NCI-H2196 (cell line): ENCODE measurements at regions not wholly inside any gene's neighbourhood (a gene's known extent, or its start where the extent isn't known, plus 50 kb on each side); places are given as distances from the start of the nearest gene placed in this dataset.
"Not testable (repeated sequence)": the region's sequence is repeated elsewhere in the genome, so short reads cannot be mapped to it uniquely, and the experiment has no call there.

Source experiments
- DNase-seq: peaks from one replicate; lab custom pipeline; 2025; ENCODE audit not compliant: unreplicated experiment; lab: John Stamatoyannopoulos, UW

DNA sequence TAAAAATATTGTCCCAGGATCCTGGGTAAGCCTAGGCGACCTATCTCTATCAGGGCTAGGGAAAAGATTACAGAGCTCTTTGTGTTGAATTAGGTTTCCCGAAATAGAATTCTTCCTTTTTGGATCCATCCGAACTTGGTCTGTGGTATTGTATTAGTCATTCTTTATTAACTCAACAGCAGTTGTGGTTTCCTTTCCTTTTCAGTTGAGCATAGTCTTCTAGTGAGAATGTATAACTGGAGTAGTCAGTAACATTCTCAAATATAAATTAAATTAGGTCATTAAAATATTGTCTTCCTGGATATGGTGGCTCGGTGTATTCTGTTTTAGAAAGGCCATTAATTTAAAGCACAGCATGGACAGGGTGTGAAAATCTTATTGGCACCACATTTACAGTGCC lies 520.4 kb downstream of the NLGN4X start:
- DNase-seq = no peak

DNA sequence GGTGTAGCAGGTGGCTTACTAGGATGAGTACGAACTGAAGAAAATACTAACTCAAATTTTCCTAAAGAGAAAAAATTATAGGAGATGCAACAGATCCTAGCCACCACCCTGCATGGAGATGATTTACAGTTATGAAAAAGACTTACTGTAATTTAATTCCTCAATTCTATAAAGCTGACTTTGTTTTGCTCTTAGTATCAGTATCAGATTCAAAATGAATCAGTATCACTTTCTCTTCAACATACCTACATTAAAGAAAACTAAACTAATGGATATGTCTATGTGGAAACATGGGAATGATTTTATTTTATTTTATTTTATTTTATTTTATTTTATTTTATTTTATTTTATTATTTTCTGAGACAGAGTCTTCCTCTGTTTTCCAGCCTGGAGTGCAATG lies 525.8 kb downstream of the NLGN4X start:
- no peak for DNase-seq

GRCh38 chrX:5695971-5696370 lies 532.7 kb downstream of the NLGN4X start:
- DNase-seq = no peak

- no peak for DNase-seq
Measured at GRCh38 chrX:5683996-5684395, 544.7 kb downstream of the NLGN4X start.

DNA sequence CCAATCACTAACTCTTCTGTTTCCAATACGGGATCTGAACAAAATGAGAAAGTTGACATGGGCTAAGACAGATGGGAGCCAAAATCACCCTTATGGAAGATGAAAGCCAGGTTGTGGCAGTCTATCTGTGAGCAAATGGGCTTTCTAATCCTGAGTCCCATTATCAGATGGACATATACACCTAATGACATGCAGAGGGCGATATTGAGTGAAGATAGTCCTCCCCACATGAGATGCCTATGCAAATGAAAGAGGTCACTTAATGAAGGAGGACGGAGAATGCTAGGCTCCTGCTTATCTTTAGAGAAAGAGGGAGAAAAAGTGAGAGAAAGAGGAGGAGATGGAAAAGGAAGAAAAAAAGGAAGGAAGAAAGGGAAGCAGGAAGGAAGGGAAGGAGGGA lies 547.5 kb downstream of the NLGN4X start:
- DNase-seq = no peak

GRCh38 chrX:5674036-5674435 lies 554.6 kb downstream of the NLGN4X start:
- no peak for DNase-seq

DNA sequence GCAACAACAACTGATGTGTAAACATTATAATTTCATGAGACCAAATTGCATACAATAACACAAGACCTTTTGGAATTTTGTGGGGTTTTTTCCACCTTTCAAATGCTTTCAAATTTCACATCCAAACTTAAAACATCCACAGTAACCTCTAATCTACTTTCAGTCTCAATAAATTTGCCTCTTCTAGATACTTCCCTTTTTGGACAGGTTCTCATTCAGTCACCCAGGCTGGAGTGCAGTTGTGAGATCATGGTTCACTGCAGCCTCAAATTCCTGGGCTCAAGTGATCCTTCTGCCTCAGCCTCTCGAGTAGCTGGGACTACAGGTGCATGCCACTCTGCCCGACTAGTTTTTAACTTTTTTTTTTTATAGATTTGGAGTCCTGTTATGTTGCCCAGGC lies 556.6 kb downstream of the NLGN4X start:
- no peak for DNase-seq

DNA sequence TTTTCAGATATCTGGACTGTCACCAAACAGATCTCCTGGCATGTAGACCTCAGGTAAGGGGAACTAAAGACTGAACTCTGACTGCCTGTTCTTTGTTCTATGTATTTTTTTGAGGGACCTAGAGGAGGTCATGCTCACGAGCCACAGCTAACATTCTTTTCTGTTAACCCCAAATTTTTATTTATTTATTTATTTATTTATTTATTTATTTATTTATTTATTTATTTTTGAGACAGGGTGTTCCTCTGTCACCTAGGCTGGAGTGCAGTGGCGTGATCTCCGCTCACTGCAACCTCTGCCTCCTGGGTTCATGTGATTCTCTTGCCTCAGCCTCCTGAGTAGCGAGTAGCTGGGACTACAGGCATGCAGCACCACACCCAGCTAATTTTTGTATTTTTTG lies 562.0 kb downstream of the NLGN4X start:
- DNase-seq = not testable (repeated sequence)

DNA sequence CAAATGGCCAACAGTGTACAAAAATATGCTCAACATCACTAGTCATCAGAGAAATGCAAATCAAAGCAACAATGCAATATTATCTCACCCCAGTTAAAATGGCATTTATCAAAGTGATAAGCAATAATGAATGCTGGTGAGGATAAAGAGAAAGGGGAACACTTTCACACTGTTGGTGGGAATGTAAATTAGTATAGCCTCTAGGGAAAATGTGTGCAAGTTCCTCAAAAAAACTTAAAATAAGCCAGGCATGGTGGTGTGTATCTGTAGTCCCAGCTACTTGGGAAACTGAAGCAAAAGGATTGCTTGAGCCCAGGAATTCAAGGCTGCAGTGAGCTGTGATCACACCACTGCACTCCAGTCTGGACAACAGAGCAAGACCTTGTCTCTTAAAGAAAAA lies 572.1 kb downstream of the NLGN4X start:
- DNase-seq = no peak

GRCh38 chrX:5650904-5651303 lies 577.8 kb downstream of the NLGN4X start:
- no peak for DNase-seq

DNA sequence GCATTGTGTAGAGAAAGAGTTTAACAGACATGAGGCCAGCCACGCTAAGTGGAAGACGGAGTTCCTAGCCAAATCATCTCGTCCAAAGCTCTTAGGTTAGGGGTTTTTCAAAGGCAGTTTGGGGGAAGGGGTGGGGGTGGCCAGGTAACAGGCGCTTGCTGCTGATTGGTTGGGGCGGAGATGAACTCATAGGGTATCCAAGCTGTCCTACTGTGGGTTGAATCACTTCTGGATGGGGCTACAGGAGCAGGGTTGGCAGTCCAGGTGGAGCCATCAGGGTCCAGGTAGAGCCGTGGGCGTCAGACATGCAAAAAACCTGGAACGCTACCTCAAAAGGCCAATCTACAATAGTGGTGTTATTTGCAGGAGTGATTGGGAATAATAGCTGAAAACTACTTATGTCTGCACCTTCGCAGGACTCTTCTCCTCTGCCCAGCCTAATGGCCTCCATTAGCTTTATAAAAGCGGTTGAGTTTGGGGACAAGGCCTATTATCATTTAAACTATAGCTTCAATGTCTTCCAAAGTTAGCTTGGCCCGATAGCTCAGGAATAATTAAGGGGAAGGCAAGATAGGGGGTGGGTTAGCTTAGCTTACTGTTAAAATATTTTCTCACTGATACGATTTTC lies 579.6 kb downstream of the NLGN4X start:
- no peak for DNase-seq

DNA sequence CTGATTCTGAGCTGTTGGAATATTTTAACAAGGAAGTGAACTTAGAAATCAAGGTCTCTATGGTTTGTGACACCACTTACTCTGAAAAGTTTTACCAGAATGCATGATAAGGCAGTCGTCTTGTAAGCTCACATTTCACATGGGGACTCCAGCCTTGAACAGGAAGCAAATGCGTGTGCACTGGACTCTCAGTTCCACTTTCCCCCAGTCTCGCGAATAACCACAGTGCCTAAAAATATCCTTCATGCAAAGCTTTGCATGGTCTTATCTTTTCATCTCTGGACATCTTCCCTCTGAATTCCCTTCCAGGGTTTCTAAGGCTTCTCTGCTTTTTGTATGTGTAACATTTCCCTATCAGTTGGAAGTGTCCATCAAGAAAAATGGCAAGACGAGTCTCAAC lies 581.8 kb downstream of the NLGN4X start:
- DNase-seq = no peak

GRCh38 chrX:5644776-5645175 lies 583.9 kb downstream of the NLGN4X start:
- DNase-seq = no peak

GRCh38 chrX:5640071-5640470 lies 588.6 kb downstream of the NLGN4X start:
- no peak for DNase-seq

- DNase-seq = no peak
Measured at GRCh38 chrX:5638572-5638971, 590.1 kb downstream of the NLGN4X start.

DNA sequence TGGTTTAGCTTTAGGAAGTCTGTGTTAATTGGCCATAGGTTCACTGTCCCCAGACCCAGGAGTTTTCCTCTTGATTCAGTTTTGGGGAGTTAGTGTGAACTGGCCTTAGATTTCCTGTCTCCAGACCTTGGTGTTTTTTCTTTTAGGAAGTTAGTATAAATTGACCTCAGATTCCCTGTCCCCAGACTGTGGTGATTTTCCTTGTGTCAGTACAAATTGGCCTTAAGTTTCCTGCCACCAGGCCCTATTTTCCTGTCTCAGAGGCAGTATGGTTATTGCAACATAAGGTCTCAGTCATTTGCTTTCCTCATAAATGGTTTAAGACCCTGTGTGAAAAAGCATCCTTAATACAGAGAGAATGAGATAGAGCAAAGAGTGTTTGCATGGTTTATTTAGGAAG lies 595.8 kb downstream of the NLGN4X start:
- no peak for DNase-seq

DNA sequence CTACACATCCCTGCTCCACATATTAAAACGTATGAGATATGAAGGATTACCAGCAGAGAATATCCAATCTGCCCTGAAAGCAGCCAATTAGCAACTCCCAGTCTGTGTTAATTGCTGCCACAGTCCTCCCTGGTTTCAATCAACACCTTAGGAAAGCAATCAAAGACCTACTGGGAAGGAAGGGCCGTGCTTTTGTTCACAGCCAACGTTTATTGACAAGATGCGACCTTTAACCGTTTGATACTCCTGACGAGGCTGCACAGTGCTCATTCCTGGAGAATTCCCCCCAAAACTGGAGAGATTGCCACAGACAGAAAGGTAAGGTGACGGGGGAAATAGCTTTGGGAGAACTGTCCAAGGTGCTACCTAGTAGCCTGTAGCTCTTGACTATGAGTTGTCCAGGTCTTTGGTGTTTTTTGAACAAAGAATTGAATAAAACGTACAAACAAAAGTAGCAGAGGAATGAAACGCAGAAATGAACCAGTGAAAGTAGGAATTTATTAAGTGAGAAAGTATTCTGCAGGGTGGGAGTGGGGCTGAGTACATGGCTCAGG lies 596.5 kb downstream of the NLGN4X start:
- DNase-seq = no peak

GRCh38 chrX:5617666-5618065 lies 611.0 kb downstream of the NLGN4X start:
- DNase-seq = no peak

DNA sequence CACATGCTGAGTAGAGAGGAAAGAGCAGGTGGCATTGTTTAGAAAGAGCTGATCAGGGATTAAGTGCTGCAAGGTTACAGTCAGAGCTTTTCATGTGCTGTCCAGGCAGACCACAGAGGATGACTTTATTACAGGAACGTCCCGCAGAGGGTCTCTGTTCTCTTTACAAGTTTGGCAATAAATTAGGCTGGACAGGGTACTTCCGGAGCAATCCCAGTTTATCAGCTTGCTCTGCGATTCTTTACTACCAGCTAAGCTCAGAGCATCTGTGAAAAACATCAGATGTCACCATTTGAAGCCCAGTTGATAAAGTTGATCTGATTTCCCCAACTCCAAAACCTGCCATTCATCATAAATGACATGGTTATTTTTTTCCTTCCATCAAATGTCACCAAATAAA lies 633.1 kb downstream of the NLGN4X start:
- no peak for DNase-seq

- DNase-seq = no peak
Measured at GRCh38 chrX:5586726-5587125, 641.9 kb downstream of the NLGN4X start.

DNA sequence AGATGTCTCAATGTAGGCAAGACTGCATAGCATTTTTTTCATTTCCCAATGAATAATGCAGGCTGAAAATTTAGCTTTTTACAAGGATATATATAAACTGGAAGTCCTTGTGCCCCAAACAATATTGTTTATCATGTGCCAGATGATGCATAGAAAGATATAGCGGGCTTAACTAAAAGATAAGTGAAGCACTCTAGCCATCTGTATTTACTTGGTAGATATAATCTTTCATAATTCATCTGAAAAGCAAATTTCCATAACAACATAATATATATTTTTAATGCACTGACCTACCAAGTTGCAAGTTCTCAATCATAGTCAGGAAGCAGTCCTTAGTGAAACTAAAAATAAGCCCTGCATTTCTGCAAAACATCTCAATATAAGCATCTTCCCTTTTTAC lies 653.3 kb downstream of the NLGN4X start:
- DNase-seq = no peak

- DNase-seq = no peak
Measured at GRCh38 chrX:5568934-5569333, 659.7 kb downstream of the NLGN4X start.

- DNase-seq = no peak
Measured at GRCh38 chrX:5559386-5559785, 669.3 kb downstream of the NLGN4X start.
